ENCODE measurements at regions not wholly inside any gene's neighbourhood (a gene's known extent, or its start where the extent isn't known, plus 50 kb on each side); places are given as distances from the start of the nearest gene placed in this dataset.

DNA sequence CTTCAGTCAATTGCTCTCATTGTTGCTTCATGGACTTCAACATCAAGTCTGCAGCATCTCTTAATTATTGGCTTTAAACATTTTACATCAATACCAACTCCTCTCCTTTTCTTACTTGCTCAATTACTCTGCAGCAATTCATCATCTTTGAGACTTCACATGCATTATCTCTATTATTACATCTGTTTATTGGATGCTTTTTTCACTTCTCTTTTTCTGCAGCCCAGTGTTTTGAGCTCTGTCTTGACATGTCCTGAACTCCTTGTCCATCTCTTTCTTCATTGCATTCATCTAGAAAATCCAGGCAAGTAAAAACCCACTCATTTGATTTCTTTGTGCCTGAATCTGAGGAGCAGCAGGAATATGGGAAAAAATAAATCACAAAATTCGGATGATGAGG, 647.9 kb downstream of the PLCL1 start:
- TF ChIP-seq HNRNPK (IDR thresholded peaks at IDR 0.05; ENCODE audit: low read depth, low read length, poor library complexity, severe bottlenecking) (no peak), RBM25 (IDR thresholded peaks at IDR 0.05; ENCODE audit: low read depth, low read length, severe bottlenecking) (no peak), ZC3H11A (IDR thresholded peaks at IDR 0.05; ENCODE audit: low read depth, low read length) (no peak), GTF2A2 (tag; IDR thresholded peaks at IDR 0.05) (no peak), ZNF282 (CRISPR knock-in tag; IDR thresholded peaks at IDR 0.05) (no peak), YY1 (IDR thresholded peaks at IDR 0.05; ENCODE audit: borderline replicate concordance in 1 of 3, control insufficient read depth in 1 of 3, extremely low read depth in 1 of 3, insufficient read depth in 3 of 3, insufficient read length in 1 of 3, insufficient replicate concordance in 2 of 3, low read depth in 1 of 3, low read length in 2 of 3) (no peak), CTBP1 (IDR thresholded peaks at IDR 0.05; ENCODE audit: borderline replicate concordance) (no peak), MBD2 (IDR thresholded peaks at IDR 0.05; ENCODE audit: borderline replicate concordance, low read depth) (no peak), ZBTB8A (IDR thresholded peaks at IDR 0.05; ENCODE audit: partially characterized antibody) (no peak), SMARCE1 (IDR thresholded peaks at IDR 0.05) (no peak), NR3C1 (CRISPR knock-in tag; IDR thresholded peaks at IDR 0.05) (no peak), ZNF253 (CRISPR knock-in tag; conservative IDR thresholded peaks at IDR 0.05) (no peak), GATAD2A (IDR thresholded peaks at IDR 0.05) (no peak), SUPT5H (IDR thresholded peaks at IDR 0.05) (no peak), KHSRP (IDR thresholded peaks at IDR 0.05) (no peak), RAD21 (CRISPR knock-in tag; conservative IDR thresholded peaks at IDR 0.05 in 1 of 2, IDR thresholded peaks at IDR 0.05 in 1 of 2) (no peak)
- TF ChIP-seq, protein P1, sequence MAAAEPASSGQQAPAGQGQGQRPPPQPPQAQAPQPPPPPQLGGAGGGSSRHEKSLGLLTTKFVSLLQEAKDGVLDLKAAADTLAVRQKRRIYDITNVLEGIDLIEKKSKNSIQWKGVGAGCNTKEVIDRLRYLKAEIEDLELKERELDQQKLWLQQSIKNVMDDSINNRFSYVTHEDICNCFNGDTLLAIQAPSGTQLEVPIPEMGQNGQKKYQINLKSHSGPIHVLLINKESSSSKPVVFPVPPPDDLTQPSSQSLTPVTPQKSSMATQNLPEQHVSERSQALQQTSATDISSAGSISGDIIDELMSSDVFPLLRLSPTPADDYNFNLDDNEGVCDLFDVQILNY (CRISPR knock-in tag; IDR thresholded peaks at IDR 0.05): no peak
- no peaks in the 10 kb centered on the region for H3K9me1 ChIP-seq (ENCODE audit: control insufficient read depth, insufficient read depth, low read length)
- H3K27ac ChIP-seq (ENCODE audit: extremely low read depth, low read depth, low read length): no peak overlapping the region
- in situ Hi-C loops (cut with MboI): no loop called here
- no TSS peak for BruUV-seq (replicated peaks)
- intact Hi-C loops (cut with micrococcal nuclease): no loop called here
- no peaks in the 10 kb centered on the region for H3K36me3 ChIP-seq (ENCODE audit: control insufficient read depth, insufficient read depth, low read length)
- FAIRE-seq: no peak
- POLR2A ChIA-PET: no interaction called here
- no peak for DNase-seq (ENCODE audit: extremely low read depth in 1 of 4, low spot score in 3 of 4)
- H3K4me3 ChIP-seq: no peak overlapping the region
- no peaks in the 10 kb centered on the region for H3K4me1 ChIP-seq (replicated peaks in 1 of 2; ENCODE audit: control insufficient read depth in 2 of 2, insufficient read depth in 2 of 2, low read length in 2 of 2)
- no peaks in the 10 kb centered on the region for H4K20me1 ChIP-seq (replicated peaks; ENCODE audit: control insufficient read depth, insufficient read depth, low read length)
- no peak overlapping the region for H3K4me2 ChIP-seq (ENCODE audit: insufficient read depth, low read length)
- no peaks in the 10 kb centered on the region for H3K9me3 ChIP-seq (replicated peaks; ENCODE audit: control insufficient read depth, insufficient read depth, low read depth, low read length)
- no peaks in the 10 kb centered on the region for H3K27me3 ChIP-seq (ENCODE audit: control insufficient read depth in 2 of 2, insufficient read depth in 2 of 2, low read length in 2 of 2)
- no peak overlapping the region for H3K9ac ChIP-seq (ENCODE audit: insufficient read depth in 1 of 2, low read depth in 2 of 2, low read length in 2 of 2)
- no peaks in the 10 kb centered on the region for H3K79me2 ChIP-seq (ENCODE audit: control insufficient read depth, insufficient read depth, low read length)
- CTCF ChIA-PET (ENCODE audit: low intra/inter-chr PET ratio): no interaction called here
- 11% methylated on average over 1 of the region's 1 CpG for WGBS (ENCODE audit: insufficient coverage, low coverage, missing lambda C conversion rate)
- H2AFZ ChIP-seq (ENCODE audit: low read depth, low read length): no peak overlapping the region
- ATAC-seq: no peak
